Tibial nerve (tissue), 3 donors: ENCODE measurements at regions not wholly inside any gene's neighbourhood (a gene's known extent, or its start where the extent isn't known, plus 50 kb on each side); places are given as distances from the start of the nearest gene placed in this dataset.

Experiments
- CTCF ChIP-seq, 5 experiments: fragments of 200-600 bp in 3 of 5; fragments of 450-650 bp in 2 of 5; sonication (generic) in 3 of 5; IDR thresholded peaks; one replicate each; pipeline ENCODE4 v1.5.1; 2016 to 2019; ENCODE audit warnings: antibody characterized with exemption in 5 of 5, mild to moderate bottlenecking in 3 of 5, moderate library complexity in 2 of 5
- POLR2A ChIP-seq, 2 donors: fragments of 450-650 bp; IDR thresholded peaks; one replicate each; pipeline ENCODE4 v1.6.1; 2017; ENCODE audit warnings: antibody characterized with exemption in 2 of 2, mild to moderate bottlenecking in 2 of 2, moderate library complexity in 2 of 2

DNA sequence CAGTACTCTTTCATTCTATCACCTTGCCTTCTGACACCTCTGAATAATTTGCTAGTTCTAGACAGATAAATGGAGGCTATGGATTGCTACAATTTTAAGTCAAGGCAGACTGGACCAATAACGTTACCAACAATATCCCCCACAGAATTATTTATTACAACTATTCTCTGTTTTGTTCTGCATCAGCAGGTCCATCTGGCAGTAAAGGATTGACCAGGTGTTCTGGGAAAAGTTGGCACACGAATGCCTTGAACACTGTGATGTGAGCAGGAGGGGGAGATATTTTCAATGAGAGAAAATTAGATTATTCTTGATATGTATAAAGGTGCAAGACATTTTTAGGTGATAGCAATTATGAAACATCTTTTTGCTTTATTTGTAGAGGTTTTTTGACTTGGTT is 718.8 kb upstream of the TMPRSS15 start:
- TF ChIP-seq CTCF (IDR thresholded peaks at IDR 0.05) (no peak), POLR2A (IDR thresholded peaks at IDR 0.05) (no peak)
